ENCODE measurements at regions not wholly inside any gene's neighbourhood (a gene's known extent, or its start where the extent isn't known, plus 50 kb on each side); places are given as distances from the start of the nearest gene placed in this dataset.
"Not testable (repeated sequence)": the region's sequence is repeated elsewhere in the genome, so short reads cannot be mapped to it uniquely, and the experiment has no call there.

DNA sequence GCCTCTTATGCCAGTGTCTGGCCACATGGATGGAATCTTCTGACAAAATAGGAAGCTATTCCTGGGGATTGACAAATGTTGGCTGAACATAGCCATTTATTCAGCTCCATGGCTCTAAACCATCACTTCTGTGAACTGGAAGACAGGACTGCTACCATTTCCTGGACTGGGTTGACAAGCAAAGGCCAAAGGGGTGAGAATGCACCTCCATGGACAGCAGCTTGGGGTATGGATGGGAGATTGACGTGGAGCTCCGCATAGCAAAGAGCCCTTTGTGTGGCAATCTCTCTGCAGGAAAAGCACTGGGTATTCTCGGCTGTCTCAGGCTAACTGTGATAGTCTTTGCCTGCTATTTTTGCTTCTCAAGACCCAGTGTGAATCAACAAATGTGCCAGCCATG, 223.0 kb upstream of the EGLN3 start:
- DNase-seq (ENCODE audit: low spot score) = no peak

DNA sequence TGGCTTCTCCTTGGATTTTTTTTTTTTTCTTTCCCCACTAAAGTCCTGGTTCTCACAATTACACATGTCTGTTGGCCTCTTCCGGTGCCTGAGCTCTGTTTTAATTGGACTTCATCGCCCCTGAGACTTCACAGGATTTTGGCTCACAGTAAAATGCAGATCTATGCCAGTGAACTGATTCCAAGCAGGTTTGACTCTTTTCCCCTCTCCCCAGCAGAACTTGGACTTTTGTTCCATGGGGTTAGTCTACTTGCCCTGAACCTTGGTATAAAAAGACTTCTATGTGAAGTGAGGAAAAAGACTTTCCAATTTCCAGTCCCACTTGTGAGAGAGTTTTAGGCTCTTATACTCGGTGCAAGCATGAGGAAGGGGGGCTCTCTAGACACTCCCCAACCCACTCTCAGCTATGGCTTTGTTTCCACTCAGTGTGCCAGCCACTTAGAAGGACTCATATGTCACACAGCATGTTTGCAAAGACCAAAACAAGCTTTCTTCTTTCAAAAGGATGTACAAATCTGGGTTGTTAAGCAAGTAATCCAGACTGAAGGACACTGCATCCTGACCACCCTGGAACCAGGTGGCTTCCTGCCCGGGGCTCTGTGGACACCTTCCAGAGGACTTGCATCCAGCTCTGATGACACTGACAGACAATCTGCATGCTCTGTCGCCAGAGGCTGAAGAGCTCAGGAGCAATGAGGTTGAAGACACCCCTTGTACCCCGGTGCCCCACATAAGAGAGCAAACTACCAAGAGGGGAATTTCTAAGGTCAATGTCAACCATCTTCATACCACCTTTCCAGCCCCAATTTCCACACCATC, 221.9 kb upstream of the EGLN3 start:
- DNase-seq (ENCODE audit: low spot score) = no peak

DNA sequence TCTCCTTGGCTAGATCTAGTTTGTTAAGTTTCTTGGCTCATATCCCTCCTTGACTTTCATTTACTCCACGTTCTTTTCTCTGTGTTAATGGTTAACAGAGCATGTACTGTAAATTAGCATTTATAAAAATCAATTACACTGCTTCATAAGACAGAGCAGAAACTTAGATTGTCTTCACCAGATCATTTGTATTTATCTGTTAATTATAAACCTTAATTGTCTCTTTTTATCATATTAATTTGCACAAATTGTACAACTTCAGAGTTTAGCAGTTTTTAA, 221.2 kb upstream of the EGLN3 start:
- DNase-seq (ENCODE audit: low spot score) = no peak

DNA sequence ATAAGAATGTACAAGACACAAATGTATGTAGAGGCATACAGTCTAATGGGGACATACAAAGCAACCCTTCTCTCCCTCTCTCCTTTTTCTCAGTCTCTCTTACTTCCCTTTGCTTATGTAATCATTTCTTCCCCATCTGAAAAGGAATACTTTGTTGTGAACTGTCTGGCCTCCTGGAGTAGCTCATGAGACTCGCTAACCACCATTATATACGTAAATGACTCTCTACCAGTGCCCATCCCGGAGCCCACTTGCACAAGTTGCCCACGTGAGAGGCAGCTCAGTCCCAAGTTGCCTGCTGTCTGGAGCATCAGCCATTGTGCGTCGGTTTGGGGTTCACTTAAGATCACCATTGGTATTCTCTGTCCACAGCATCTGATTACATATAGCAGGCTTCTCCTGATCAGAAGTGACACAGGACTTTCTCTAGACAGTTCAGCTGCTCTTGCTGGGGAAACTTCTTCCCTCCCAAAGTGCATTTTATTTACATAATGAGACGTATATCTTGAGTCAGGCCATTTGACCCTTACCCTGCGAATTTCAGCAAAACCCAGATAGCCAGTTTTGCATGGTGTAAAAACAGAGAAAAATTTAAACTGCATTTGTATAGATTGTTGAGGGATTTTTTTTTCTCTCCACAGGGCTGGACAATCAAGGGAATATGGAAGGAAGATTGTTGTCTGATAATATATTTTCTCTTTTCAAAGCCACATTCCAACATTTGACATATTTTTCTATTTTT, 220.7 kb upstream of the EGLN3 start:
- DNase-seq (ENCODE audit: low spot score) = no peak

DNA sequence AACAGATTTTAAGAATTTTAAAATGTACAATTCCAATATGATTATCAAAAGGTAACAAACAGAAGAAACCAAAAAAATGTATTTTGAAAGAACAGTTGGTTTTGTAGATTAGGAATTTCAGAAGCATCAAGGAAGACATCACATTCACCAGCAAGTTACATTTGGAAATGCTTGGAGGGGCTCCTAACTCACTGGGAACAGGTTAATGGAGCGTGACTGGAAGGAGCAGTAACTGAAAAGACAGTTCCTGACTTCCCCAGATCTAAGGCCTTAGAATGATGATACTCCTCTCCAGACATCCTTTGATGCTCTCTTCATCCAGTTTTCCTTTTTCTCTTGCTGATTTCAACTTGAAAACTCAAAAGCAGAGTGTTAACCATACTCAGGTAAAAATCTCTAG, 220.0 kb upstream of the EGLN3 start:
- DNase-seq (ENCODE audit: low spot score) = no peak

DNA sequence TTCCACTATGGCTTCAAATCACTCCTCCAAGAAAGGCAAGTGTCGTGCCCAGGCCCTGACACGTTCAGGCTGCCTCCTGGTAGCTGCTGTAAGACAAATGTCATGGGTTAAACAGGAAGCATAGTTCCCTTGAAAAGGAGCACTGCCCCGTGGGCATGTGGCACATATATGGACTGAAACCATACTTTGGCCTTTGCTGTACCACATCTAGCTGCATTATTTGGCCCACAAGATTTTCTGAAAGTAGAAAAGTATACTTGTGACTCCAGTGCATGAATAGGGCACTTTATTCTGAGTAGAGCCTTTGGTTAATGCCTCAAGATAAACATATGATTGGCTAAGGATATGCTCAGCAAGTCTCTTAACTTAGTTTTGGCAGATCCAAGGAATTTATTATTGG, 218.7 kb upstream of the EGLN3 start:
- DNase-seq (ENCODE audit: low spot score) = no peak

DNA sequence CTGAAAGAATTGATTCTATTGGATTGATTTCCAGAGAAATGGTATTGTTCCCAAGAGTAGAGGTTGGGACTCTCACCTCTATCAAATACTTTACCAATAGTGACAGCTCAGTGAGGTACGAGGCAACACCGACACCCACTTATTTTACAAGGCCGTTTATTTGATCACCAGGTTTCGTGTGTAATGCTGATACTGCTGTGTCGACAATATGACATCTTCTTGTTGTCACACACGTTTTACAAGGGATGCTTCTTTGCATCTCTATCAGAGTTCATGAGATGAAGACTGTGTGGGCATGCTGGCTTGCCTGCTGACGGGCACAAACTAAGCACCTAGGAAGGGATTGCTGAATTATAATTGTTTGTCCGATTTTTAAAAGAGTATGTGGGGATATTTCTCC, 217.8 kb upstream of the EGLN3 start:
- DNase-seq (ENCODE audit: low spot score) = no peak

DNA sequence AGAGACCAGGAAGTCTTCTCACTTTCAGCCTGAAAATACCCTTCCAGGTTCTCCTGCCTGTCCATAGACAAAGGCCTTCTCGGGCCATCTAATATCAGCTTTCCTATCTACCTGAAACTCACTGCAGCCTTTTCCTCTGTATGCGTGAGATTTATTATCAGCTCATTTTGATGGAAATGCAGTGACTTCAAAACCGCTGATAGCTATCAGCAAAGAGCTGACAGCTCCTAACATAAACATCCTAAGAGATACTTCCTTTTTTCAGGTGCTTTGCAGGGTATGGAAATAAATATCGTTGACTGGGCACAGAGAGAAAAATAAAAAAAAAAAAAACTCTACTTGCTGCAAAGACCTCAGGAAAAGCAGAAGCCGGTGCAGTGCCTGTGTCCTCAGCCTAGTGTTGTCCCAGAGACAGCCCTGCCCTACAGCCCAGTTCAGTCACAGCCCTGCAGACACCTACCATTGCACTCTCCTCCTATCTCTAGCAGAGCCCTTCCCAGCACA, 215.0 kb upstream of the EGLN3 start:
- DNase-seq (ENCODE audit: low spot score) = no peak

DNA sequence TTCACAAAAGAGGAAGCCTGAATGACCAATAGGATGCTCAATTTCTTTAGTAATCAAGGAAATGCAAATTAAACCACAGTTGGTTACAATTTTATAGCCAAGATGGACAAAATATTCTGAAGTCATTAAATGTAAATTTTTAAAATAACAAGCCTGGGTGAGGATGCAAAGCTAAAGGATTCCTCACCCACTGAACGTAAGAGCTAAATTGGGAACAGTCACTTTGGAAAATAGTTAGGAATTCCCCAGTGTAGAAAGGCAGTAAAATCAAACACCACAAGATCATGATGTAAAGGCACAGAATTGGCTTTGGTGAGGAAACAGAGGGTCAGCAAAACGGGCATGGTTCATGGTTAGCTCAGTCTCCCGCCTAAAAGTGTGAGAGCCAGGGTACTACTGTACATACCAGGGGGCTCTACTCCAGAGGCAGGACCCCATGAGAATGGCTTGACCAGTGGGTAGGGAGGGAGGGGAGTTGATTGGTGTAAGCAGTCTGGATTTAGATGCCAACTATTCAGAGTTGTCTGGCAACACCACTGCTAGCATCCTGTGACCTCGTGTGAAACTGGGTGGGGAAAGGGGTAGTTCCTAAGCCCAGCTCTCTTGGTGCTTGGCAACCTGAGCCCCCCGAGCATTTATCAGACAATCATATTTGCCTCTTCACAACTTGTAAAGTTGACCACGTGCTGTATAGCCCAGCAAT, 213.4 kb upstream of the EGLN3 start:
- DNase-seq (ENCODE audit: low spot score) = no peak

DNA sequence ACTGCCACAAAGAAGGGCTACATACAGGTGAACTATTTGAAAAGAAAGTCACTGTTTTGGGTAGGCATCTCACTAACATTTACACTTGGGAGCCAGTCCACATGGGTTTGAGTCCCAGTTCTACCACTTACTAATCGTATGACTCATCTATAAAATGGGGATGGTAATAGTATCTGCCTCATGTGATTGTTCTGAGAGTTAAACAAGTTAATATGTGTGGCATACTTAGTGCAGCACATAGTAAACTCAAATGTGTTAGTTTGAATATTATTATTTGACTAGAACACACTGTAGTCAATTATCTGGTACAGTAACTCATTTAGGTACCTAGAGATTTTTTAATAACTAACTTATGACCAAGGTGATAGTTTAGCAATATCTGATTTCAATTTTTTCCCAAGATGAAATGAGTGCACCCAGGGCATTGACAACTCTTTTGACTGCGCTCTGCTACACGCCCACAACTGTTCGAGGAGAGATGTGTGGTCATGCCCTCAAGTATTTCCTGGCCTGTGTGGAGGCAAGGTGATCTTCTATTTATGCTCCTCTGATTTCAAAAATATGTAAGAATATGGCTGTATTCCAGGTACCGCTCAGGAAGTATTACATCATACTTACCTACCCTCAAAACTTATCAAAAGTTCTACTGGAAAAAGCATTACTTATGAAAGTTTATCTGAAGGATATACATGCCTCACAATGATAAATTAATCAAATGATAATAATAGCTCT, 210.6 kb upstream of the EGLN3 start:
- DNase-seq (ENCODE audit: low spot score) = no peak

DNA sequence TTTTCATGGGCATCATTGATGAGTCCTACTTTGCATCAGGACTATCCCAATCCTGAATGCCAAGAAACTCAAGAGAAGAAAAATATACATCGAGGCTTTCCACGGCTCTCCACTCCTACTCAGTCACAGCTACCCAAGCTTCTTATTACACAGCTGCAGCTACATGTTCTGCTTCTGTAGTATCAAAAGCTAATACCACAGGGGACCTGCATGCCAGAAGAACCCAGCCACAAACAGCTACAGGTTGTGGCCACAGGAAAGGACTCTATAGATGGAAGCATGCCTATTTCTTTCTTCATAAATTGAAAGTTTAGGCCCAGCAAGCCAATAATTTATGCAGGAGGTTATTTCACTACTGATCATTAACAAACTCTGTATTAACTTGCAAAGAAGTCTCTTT, 209.7 kb upstream of the EGLN3 start:
- no peak for DNase-seq (ENCODE audit: low spot score)

DNA sequence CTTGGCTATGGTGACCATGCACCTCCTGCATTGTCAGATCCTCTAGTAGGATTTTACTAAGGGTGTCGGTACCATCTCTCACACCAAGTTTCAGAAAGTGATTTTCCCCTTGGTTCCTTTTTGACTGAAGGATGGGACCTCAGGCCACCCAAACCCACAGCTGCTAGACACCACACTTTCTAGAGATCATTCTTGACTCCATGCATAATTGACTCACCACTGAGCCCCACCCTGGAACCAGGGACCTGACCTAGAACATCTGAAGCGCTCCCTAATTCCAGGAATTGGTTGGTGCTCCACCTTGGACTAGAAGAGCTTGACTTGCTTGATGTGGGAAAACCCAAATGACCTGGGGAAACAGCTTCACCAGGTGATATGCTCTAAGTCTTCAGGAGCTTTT, 206.8 kb upstream of the EGLN3 start:
- no peak for DNase-seq (ENCODE audit: low spot score)

DNA sequence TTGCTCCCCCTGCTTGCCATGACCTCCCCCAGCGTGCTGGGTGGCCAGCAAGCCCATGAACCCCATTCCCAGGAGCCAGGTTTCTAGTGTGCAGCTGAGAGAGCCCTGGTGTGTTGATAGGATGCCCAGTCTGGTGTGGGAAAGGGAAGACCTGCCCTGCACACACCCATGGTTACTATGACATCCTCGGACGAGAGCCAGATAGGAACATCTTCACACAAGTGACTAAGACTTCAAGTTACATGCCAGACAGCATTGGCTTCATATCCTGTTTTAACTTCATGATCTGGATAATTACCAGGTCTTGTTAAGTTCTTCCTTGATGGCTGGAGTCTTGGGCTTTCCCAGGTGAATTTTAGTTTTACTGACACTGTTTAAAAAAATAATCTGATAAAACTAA, 196.6 kb upstream of the EGLN3 start:
- no peak for DNase-seq (ENCODE audit: low spot score)

DNA sequence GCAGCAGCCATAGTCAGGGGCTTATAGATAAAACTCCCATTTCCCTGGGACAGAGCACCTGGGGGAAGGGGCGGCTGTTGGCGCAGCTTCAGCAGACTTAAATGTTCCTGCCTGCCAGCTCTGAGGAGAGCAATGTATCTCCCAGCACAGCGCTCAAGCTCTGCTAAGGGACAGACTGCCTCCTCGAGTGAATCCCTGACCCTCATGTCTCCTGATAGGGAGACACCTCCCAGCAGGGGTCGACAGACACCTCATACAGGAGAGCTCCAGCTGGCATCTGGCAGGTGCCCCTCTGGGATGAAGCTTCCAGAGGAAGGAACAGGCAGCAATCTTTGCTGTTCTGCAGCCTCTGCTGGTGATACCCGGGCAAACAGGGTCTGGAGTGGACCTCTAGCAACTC, 189.3 kb upstream of the EGLN3 start:
- DNase-seq (ENCODE audit: low spot score) = not testable (repeated sequence)

DNA sequence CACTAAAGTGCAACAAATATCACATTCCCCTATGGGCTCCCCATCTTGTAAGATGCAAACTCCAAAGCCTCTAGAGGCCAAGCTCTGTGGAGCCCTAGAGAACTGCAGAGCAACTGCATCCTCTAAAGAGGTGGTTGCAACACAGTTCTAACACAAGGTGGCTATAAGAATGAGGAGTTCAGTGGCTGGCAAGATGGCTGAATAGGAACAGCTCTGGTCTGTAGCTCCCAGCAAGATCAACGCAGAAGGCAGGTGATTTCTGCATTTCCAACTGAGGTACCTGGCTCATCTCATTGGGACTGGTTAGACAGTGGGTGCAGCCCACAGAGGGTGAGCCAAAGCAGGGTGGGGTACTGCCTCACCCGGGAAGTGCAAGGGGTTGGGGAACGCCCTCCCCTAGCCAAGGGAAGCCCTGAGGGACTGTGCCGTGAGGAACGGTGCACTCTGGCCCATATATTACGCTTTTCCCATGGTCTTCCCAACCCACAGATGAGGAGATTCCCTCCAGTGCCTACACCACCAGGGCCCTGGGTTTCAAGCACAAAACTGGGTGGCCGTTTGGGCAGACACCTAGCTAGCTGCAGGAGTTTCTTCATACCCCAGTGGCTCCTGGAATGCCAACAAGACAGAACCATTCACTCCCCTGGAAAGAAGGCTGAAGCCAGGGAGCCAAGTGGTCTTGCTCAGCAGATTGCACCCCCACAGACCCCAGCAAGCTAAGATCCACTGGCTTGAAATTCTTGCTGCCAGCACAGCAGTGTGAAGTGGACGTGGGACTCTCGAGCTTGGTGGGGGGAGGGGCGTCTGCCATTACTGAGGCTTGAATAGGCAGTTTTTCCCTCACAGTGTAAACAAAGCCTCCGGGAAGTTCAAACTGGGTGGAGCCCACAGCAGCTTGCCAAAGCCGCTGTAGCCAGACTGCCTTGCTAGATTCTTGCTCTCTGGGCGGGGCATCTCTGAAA, 188.6 kb upstream of the EGLN3 start:
- DNase-seq (ENCODE audit: low spot score) = peak; percentile 25

DNA sequence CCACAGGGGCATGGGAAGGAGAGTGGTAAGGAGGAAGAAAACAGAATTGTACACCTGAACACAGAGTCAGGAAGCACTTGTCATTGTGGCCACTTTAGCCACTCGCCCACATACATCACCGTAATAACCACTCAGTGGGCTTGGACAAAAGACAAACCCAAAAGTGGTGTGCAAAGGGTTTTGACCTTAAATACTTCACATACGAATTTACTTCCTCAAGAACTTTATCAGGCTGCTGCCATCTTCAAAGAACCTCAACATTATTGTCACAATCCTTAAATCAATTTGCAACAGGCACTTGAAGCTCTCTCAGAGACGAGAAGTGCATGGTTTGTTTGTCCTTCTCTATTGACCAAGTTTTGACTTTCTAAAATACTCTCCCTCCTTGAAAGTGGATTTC, 187.3 kb upstream of the EGLN3 start:
- DNase-seq (ENCODE audit: low spot score) = no peak

DNA sequence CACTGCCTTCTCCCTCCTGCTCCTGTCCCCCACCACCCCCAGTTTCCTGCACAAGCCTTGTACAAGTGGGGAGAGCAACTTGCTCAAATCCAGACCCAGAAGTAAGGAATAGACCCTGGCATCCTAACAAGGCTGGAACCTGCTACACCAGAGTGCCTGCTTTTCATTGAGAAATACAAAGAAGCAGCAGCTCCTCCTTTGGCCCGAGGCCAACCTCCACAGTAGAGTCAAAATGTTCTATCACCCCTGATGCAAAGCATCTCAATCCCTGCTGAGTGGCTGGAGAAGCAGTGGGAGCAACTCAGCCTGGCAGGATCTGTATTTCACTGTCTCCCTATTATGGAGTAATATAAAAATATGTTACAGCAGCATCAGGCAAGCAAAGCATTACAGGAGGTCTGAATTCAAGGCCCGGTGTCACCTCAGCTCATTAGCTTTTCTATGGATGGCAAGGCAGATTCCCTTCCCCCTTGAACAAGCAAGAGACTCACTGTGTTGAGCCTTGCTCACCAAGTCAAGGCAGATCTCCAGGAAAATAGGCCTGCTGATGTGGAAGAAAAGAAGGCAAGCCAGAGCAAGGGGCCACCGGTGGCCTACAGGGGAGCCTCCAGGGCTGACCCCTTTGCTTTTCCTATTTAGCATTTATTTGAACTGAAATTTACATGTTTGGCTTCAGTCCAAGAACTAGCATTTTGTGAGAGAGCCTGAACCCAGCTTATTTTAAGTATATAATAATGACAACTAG, 186.3 kb upstream of the EGLN3 start:
- no peak for DNase-seq (ENCODE audit: low spot score)

DNA sequence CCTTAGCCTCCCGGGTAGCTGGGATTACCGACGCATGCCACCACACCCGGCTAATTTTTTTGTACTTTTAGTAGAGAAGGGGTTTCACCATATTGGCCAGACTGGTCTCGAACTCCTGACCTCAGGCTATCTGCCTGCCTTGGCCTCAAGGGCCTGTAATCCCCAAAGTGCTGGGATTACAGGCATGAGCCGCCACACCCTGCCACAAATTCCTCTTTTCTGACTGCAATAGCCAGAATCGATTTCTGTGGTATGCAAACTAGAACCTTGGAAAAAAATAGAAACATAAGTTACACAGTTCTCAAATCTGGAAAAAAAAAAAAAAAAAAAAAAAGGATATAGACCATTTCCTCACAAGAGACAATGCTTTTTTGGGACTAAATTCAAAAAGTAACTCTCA, 184.6 kb upstream of the EGLN3 start:
- DNase-seq (ENCODE audit: low spot score) = no peak

DNA sequence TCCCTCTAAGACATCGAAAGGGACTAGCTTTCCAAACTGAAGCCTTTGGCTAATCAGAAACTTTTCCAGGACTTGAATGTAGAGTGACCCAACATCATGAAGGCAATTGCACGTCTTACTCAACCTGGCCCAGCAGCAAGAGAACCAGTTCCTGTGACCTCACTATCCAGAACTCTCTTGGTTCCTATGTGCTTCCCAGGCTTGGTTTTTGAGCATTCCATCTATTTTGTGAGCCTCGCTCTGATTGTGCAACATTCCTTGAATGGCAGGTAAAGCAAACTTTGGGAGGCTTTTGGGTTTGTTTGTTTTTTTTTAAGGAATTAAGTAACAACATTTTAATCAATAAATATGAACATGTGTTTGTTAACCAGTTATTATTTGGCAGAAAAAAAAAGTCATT, 183.6 kb upstream of the EGLN3 start:
- DNase-seq (ENCODE audit: low spot score) = no peak

DNA sequence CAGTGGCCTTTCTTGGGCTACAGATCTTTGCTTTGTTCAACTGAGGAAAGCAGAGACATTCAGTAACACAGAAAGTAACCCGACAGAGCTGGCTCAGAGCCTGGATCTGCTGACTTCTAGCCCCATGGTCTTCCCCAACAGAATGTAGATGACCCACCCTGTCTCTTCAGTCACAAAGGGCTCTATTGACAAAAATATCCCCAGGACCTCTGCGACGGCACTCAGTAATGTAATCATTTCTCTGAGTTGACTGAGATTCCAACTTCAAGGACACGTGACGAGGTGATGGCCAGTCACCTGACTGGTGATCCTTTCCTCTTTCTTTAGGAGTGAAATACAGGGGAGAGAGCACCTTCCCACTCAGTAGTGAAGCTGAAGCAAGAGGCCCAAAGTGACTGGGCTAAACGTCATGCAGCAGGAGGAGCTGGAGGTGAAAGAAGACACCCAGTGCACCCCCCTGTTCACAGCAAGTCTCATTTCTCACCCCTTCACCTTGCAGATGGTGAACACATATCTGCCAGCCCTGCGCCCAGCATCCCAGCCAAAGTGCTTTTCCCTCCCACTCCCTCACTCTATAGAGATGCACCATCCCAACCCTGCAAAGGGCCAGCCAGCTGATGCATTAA, 179.2 kb upstream of the EGLN3 start:
- DNase-seq (ENCODE audit: low spot score) = no peak

All from AG20443 (cell line).